ENCODE measurements at regions not wholly inside any gene's neighbourhood (a gene's known extent, or its start where the extent isn't known, plus 50 kb on each side); places are given as distances from the start of the nearest gene placed in this dataset.
"Not testable (repeated sequence)": the region's sequence is repeated elsewhere in the genome, so short reads cannot be mapped to it uniquely, and the experiment has no call there.

GRCh38 chr2:34808426-34808825 lies 1209.3 kb upstream of the FAM98A start:
- H3K9me3 ChIP-seq (ENCODE audit: control insufficient read depth, low read depth, low read length) = no peaks in the 10 kb centered on the region
- H3K4me1 ChIP-seq (ENCODE audit: control insufficient read depth, low read depth, low read length) = no peaks in the 10 kb centered on the region
- H3K27ac ChIP-seq (ENCODE audit: low read length) = no peak overlapping the region
- H3K9ac ChIP-seq (ENCODE audit: low read length) = no peak overlapping the region
- H3K36me3 ChIP-seq (ENCODE audit: control insufficient read depth, low read depth, low read length) = no peaks in the 10 kb centered on the region
- no peak overlapping the region for H3K4me3 ChIP-seq (ENCODE audit: low read length)
- H3K27me3 ChIP-seq (ENCODE audit: control insufficient read depth, insufficient read depth, low read length) = no peaks in the 10 kb centered on the region

- H3K27ac ChIP-seq (ENCODE audit: low read length) = no peak overlapping the region
- H3K36me3 ChIP-seq (ENCODE audit: control insufficient read depth, low read depth, low read length) = no peaks in the 10 kb centered on the region
Observed at GRCh38 chr2:34806891-34807290, 1207.8 kb upstream of the FAM98A start.

GRCh38 chr2:34806396-34806795 lies 1207.3 kb upstream of the FAM98A start:
- Histone ChIP-seq H3K4me3 (ENCODE audit: low read length) (no peak overlapping the region), H3K9ac (ENCODE audit: low read length) (no peak overlapping the region), H3K4me1 (ENCODE audit: control insufficient read depth, low read depth, low read length) (no peaks in the 10 kb centered on the region), H3K27ac (ENCODE audit: low read length) (no peak overlapping the region), H3K27me3 (ENCODE audit: control insufficient read depth, insufficient read depth, low read length) (no peaks in the 10 kb centered on the region), H3K9me3 (ENCODE audit: control insufficient read depth, low read depth, low read length) (no peaks in the 10 kb centered on the region), H3K36me3 (ENCODE audit: control insufficient read depth, low read depth, low read length) (no peaks in the 10 kb centered on the region)

More at GRCh38 chr2:34806891-34807290, 1207.8 kb upstream of the FAM98A start:
- Histone ChIP-seq H3K9ac (ENCODE audit: low read length) (no peak overlapping the region), H3K4me1 (ENCODE audit: control insufficient read depth, low read depth, low read length) (no peaks in the 10 kb centered on the region), H3K4me3 (ENCODE audit: low read length) (no peak overlapping the region), H3K9me3 (ENCODE audit: control insufficient read depth, low read depth, low read length) (no peaks in the 10 kb centered on the region), H3K27me3 (ENCODE audit: control insufficient read depth, insufficient read depth, low read length) (no peaks in the 10 kb centered on the region)

GRCh38 chr2:34799556-34799955 lies 1200.5 kb upstream of the FAM98A start:
- H3K27me3 ChIP-seq (ENCODE audit: control insufficient read depth, insufficient read depth, low read length) = no peaks in the 10 kb centered on the region
- H3K9ac ChIP-seq (ENCODE audit: low read length) = no peak overlapping the region
- H3K4me1 ChIP-seq (ENCODE audit: control insufficient read depth, low read depth, low read length) = no peaks in the 10 kb centered on the region
- H3K36me3 ChIP-seq (ENCODE audit: control insufficient read depth, low read depth, low read length) = no peaks in the 10 kb centered on the region
- H3K27ac ChIP-seq (ENCODE audit: low read length) = no peak overlapping the region
- no peak overlapping the region for H3K4me3 ChIP-seq (ENCODE audit: low read length)
- no peaks in the 10 kb centered on the region for H3K9me3 ChIP-seq (ENCODE audit: control insufficient read depth, low read depth, low read length)

- H3K27ac ChIP-seq (ENCODE audit: low read length); H3K36me3 ChIP-seq (ENCODE audit: control insufficient read depth, low read depth, low read length); H3K9ac ChIP-seq (ENCODE audit: low read length); H3K9me3 ChIP-seq (ENCODE audit: control insufficient read depth, low read depth, low read length); H3K27me3 ChIP-seq (ENCODE audit: control insufficient read depth, insufficient read depth, low read length); H3K4me1 ChIP-seq (ENCODE audit: control insufficient read depth, low read depth, low read length); H3K4me3 ChIP-seq (ENCODE audit: low read length): not testable (repeated sequence)
Observed at GRCh38 chr2:34795586-34795985, 1196.5 kb upstream of the FAM98A start.

GRCh38 chr2:34789169-34789568 lies 1190.1 kb upstream of the FAM98A start:
- Histone ChIP-seq H3K27ac (ENCODE audit: low read length) (no peak overlapping the region), H3K36me3 (ENCODE audit: control insufficient read depth, low read depth, low read length) (no peaks in the 10 kb centered on the region), H3K27me3 (ENCODE audit: control insufficient read depth, insufficient read depth, low read length) (no peaks in the 10 kb centered on the region), H3K4me3 (ENCODE audit: low read length) (no peak overlapping the region), H3K9ac (ENCODE audit: low read length) (no peak overlapping the region), H3K9me3 (ENCODE audit: control insufficient read depth, low read depth, low read length) (no peaks in the 10 kb centered on the region), H3K4me1 (ENCODE audit: control insufficient read depth, low read depth, low read length) (peaks cover 2% of the 10 kb centered on the region)

- H3K4me3 ChIP-seq (ENCODE audit: low read length) = no peak overlapping the region
- H3K27ac ChIP-seq (ENCODE audit: low read length) = no peak overlapping the region
- no peaks in the 10 kb centered on the region for H3K36me3 ChIP-seq (ENCODE audit: control insufficient read depth, low read depth, low read length)
- no peaks in the 10 kb centered on the region for H3K9me3 ChIP-seq (ENCODE audit: control insufficient read depth, low read depth, low read length)
- H3K9ac ChIP-seq (ENCODE audit: low read length) = no peak overlapping the region
- no peaks in the 10 kb centered on the region for H3K27me3 ChIP-seq (ENCODE audit: control insufficient read depth, insufficient read depth, low read length)
- H3K4me1 ChIP-seq (ENCODE audit: control insufficient read depth, low read depth, low read length) = peaks cover 2% of the 10 kb centered on the region
Observed at GRCh38 chr2:34787341-34787740, 1188.2 kb upstream of the FAM98A start.

GRCh38 chr2:34785206-34785785 lies 1186.2 kb upstream of the FAM98A start:
- no peak overlapping the region for H3K4me3 ChIP-seq (ENCODE audit: low read length)
- H3K27me3 ChIP-seq (ENCODE audit: control insufficient read depth, insufficient read depth, low read length) = no peaks in the 10 kb centered on the region
- no peak overlapping the region for H3K27ac ChIP-seq (ENCODE audit: low read length)
- H3K9ac ChIP-seq (ENCODE audit: low read length) = no peak overlapping the region
- no peaks in the 10 kb centered on the region for H3K9me3 ChIP-seq (ENCODE audit: control insufficient read depth, low read depth, low read length)
- peaks cover 2% of the 10 kb centered on the region for H3K4me1 ChIP-seq (ENCODE audit: control insufficient read depth, low read depth, low read length)
- no peaks in the 10 kb centered on the region for H3K36me3 ChIP-seq (ENCODE audit: control insufficient read depth, low read depth, low read length)

- Histone ChIP-seq H3K27me3 (ENCODE audit: control insufficient read depth, insufficient read depth, low read length) (no peaks in the 10 kb centered on the region), H3K4me1 (ENCODE audit: control insufficient read depth, low read depth, low read length) (peaks cover 2% of the 10 kb centered on the region), H3K36me3 (ENCODE audit: control insufficient read depth, low read depth, low read length) (no peaks in the 10 kb centered on the region), H3K27ac (ENCODE audit: low read length) (no peak overlapping the region), H3K9ac (ENCODE audit: low read length) (no peak overlapping the region), H3K9me3 (ENCODE audit: control insufficient read depth, low read depth, low read length) (no peaks in the 10 kb centered on the region), H3K4me3 (ENCODE audit: low read length) (no peak overlapping the region)
Observed at GRCh38 chr2:34784701-34785100, 1185.6 kb upstream of the FAM98A start.

- H3K4me3 ChIP-seq (ENCODE audit: low read length); H3K9me3 ChIP-seq (ENCODE audit: control insufficient read depth, low read depth, low read length); H3K27me3 ChIP-seq (ENCODE audit: control insufficient read depth, insufficient read depth, low read length); H3K27ac ChIP-seq (ENCODE audit: low read length); H3K4me1 ChIP-seq (ENCODE audit: control insufficient read depth, low read depth, low read length); H3K36me3 ChIP-seq (ENCODE audit: control insufficient read depth, low read depth, low read length); H3K9ac ChIP-seq (ENCODE audit: low read length): not testable (repeated sequence)
Observed at GRCh38 chr2:34750742-34751141, 1151.6 kb upstream of the FAM98A start.

GRCh38 chr2:34747643-34748042 lies 1148.5 kb upstream of the FAM98A start:
- Histone ChIP-seq H3K9me3 (ENCODE audit: control insufficient read depth, low read depth, low read length) (no peaks in the 10 kb centered on the region), H3K27me3 (ENCODE audit: control insufficient read depth, insufficient read depth, low read length) (no peaks in the 10 kb centered on the region), H3K36me3 (ENCODE audit: control insufficient read depth, low read depth, low read length) (no peaks in the 10 kb centered on the region), H3K4me3 (ENCODE audit: low read length) (no peak overlapping the region), H3K9ac (ENCODE audit: low read length) (no peak overlapping the region), H3K27ac (ENCODE audit: low read length) (no peak overlapping the region), H3K4me1 (ENCODE audit: control insufficient read depth, low read depth, low read length) (no peaks in the 10 kb centered on the region)

GRCh38 chr2:34738691-34739090 lies 1139.6 kb upstream of the FAM98A start:
- H3K27ac ChIP-seq (ENCODE audit: low read length) = no peak overlapping the region
- H3K9me3 ChIP-seq (ENCODE audit: control insufficient read depth, low read depth, low read length) = no peaks in the 10 kb centered on the region
- H3K27me3 ChIP-seq (ENCODE audit: control insufficient read depth, insufficient read depth, low read length) = no peaks in the 10 kb centered on the region
- no peaks in the 10 kb centered on the region for H3K36me3 ChIP-seq (ENCODE audit: control insufficient read depth, low read depth, low read length)
- H3K4me1 ChIP-seq (ENCODE audit: control insufficient read depth, low read depth, low read length) = peaks cover 21% of the 10 kb centered on the region
- H3K4me3 ChIP-seq (ENCODE audit: low read length) = no peak overlapping the region
- H3K9ac ChIP-seq (ENCODE audit: low read length) = no peak overlapping the region
